ENCODE measurements at regions not wholly inside any gene's neighbourhood (a gene's known extent, or its start where the extent isn't known, plus 50 kb on each side); places are given as distances from the start of the nearest gene placed in this dataset.

DNA sequence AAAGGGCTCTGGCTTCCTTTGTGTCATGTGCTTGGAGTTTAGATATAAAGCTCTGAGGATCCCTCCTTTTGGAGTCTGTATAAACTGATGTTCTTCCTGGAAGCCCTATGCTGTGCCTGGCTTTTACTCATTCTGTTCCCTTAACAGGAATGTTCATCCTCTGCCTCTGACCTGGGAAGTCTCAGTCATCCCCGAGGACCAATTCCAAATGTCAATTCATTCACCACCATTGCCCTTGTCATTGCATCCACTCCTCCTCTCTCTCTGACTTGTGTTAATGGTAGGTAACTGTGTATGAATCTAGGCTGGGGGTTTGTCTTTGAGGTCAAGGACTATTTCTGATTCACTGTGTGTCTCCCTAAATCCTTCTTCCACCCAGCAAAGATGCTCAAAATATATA, 204.2 kb upstream of the CAMK1G start:
- TF ChIP-seq, protein P1, sequence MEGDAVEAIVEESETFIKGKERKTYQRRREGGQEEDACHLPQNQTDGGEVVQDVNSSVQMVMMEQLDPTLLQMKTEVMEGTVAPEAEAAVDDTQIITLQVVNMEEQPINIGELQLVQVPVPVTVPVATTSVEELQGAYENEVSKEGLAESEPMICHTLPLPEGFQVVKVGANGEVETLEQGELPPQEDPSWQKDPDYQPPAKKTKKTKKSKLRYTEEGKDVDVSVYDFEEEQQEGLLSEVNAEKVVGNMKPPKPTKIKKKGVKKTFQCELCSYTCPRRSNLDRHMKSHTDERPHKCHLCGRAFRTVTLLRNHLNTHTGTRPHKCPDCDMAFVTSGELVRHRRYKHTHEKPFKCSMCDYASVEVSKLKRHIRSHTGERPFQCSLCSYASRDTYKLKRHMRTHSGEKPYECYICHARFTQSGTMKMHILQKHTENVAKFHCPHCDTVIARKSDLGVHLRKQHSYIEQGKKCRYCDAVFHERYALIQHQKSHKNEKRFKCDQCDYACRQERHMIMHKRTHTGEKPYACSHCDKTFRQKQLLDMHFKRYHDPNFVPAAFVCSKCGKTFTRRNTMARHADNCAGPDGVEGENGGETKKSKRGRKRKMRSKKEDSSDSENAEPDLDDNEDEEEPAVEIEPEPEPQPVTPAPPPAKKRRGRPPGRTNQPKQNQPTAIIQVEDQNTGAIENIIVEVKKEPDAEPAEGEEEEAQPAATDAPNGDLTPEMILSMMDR (IDR thresholded peaks at IDR 0.05), result no peak
- ATAC-seq (ENCODE audit: low FRiP score) (no peak), DNase-seq (ENCODE audit: low spot score) (no peak)

DNA sequence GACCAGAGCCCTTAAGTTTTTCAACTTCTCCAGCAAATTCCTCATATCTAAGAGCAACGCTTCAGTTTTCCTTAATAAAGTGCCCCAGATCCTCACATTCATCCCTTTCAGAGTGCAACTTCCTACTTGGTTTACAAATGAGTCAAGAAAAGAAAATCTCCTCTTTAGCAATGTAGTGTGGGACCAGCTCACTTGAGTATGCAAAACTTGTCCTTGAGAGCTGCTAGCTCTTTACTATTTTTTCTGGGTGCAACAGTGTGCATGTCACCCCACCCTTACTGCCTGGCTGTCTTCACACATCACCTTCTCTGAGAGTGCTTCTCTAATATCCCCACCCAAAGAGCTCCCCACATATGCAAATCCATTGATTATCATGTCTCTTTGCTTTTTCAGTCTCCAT, 203.1 kb upstream of the CAMK1G start:
- DNase-seq (ENCODE audit: low spot score) (no peak), ATAC-seq (ENCODE audit: low FRiP score) (no peak)
- TF ChIP-seq, protein P1 (IDR thresholded peaks at IDR 0.05), result no peak

DNA sequence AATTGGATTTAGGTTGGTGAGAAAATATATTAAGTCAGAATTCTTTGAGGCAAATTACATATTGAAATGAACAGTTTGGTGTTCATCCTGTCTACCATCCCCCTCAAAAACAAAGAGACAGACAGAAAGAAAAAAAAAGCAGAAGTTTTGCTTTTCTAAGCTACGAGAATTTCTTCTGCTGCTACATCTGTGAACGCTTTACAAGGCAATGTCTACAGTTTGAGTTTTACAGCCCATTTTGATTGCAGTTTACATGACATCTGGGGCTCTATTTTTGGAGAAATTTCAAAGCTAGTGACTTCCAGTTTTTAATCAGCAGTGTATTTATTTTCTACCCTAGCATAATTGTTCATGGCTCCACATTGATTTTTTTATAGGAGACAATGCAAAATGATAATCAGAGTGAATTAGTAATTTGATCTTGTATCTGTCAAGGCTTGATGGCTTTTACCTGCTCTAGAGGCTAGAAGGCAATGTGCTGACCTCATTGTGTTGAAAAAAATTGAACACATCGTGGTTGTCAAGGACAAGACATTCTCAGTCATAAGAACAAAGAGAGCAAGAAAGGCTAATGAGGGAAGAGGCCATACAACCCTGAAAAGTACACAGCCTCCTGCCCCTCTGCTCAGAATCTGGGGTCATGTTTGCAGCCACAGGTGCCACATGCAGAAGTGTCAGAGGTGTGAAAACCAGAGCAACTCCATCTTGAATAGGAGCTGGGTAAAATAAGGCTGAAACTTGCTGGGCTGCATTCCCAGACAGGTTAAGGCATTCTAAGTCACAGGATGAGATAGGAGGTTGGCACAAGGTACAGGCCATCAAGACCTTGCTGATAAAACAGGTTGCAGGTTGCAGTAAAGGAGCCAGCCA, 201.0 kb upstream of the CAMK1G start:
- no peak for DNase-seq (ENCODE audit: low spot score)
- ATAC-seq (ENCODE audit: low FRiP score), result no peak
- TF ChIP-seq, protein P1 (IDR thresholded peaks at IDR 0.05), result no peak

DNA sequence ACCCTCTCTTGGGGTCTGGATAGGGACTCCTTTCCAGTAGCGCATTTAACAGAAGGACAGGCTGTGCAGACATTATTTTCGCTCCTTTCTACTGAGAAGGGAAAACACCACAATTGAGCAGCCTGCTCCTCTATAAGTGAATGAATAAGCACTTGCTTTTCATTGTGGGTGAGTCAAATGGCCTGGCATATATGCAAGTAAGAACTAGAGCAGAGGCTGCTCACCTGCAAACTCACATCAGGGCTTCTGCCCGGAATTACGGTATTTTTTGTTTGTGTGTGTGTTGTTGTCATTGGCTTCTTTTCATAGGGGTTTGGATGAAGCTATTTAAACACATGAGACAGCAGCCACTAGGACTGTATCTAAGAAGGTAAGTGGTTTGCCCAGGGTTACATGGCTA, 200.1 kb upstream of the CAMK1G start:
- TF ChIP-seq, protein P1 (IDR thresholded peaks at IDR 0.05), result no peak
- DNase-seq (ENCODE audit: low spot score) (no peak), ATAC-seq (ENCODE audit: low FRiP score) (no peak)

GRCh38 chr1:209383907-209384709, 199.4 kb upstream of the CAMK1G start:
- TF ChIP-seq, protein P1 (IDR thresholded peaks at IDR 0.05), result no peak
- DNase-seq (ENCODE audit: low spot score) (no peak), ATAC-seq (ENCODE audit: low FRiP score) (no peak)

DNA sequence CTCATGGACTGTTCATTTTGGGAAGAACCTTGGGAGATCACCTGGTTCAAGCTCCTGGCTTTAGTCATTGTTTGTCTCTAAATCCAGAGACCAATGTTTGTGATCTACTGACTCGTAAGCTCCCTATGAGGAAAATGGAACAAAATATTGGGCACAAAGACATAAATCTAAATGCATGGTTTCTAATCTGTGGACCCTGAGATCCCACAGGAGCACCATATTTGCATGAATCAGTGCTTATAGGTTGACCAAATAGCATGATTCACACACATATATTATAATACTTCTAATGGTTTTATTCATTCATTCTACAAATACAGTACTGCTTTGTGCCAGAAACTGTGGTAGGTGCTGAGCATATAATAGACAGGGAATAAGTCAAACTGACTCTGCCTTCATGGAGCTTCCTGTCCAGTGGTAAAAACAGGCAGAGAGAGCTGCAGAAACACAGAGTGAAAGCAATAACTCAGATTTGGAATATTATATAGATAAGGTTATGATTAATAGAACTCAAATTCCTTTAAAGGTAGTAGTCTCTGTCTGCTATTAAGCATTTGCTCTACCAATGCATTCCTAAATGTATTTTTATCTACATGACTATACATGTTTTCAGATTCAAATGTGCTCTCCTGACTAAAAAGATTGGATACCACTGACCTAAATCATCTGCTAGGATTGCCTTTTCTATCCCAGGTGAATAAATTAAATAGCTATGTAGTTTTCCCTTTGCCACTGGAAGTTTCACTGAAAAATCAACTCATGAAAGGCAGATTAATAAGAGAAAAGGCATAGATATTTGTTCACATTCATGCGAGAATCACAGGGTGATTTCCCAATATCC, 198.6 kb upstream of the CAMK1G start:
- ATAC-seq (ENCODE audit: low FRiP score), result no peak
- TF ChIP-seq, protein P1 (IDR thresholded peaks at IDR 0.05), result no peak
- no peak for DNase-seq (ENCODE audit: low spot score)
